A673 (cell line): ENCODE measurements at regions not wholly inside any gene's neighbourhood (a gene's known extent, or its start where the extent isn't known, plus 50 kb on each side); places are given as distances from the start of the nearest gene placed in this dataset.

ENCODE experiments used
- BruUV-seq: library from RNA; stranded (reverse); fragments of 400-500 nt; replicated peaks from 2 replicates; lab custom pipeline; 2021; lab: Mats Ljungman, UMichigan
- CTCF ChIA-PET: fragments of 300-600 bp; sonication (Branson Sonifier 250); formaldehyde crosslinking; loops from one replicate; lab custom pipeline; 2022; ENCODE audit warnings: antibody characterized with exemption; lab: Charles Lee
- POLR2A ChIA-PET: fragments of 300-600 bp; sonication (Branson Sonifier 250); formaldehyde crosslinking; loops from one replicate; lab custom pipeline; 2022; ENCODE audit warnings: antibody characterized with exemption; ENCODE audit not compliant: low non-redundant PET; lab: Charles Lee
- DNase-seq: peaks from one replicate; pipeline ENCODE4 v3.0.0-alpha.2; 2015; ENCODE audit warnings: low spot score
- H3K27ac ChIP-seq: fragments of 200-600 bp; sonication (generic); 2 replicates; pipeline ENCODE4 v1.5.1; 2016; ENCODE audit warnings: mixed run types, low read depth, mild to moderate bottlenecking, mixed read lengths, antibody characterized with exemption, low read length; ENCODE audit not compliant: poor library complexity, severe bottlenecking
- H3K27me3 ChIP-seq: fragments of 200-600 bp; sonication (generic); replicated peaks from 2 replicates; pipeline ENCODE4 v1.6.1; 2017; ENCODE audit warnings: mixed run types, low read depth, mild to moderate bottlenecking, mixed read lengths, antibody characterized with exemption, low read length; ENCODE audit not compliant: insufficient read depth, poor library complexity
- H3K36me3 ChIP-seq: fragments of 200-600 bp; sonication (generic); 2 replicates; pipeline ENCODE4 v1.6.1; 2016; ENCODE audit warnings: mixed run types, mild to moderate bottlenecking, mixed read lengths, antibody characterized with exemption, low read length; ENCODE audit not compliant: insufficient read depth, poor library complexity, severe bottlenecking
- H3K4me1 ChIP-seq: fragments of 200-600 bp; sonication (generic); 2 replicates; pipeline ENCODE4 v1.6.1; 2017; ENCODE audit warnings: mixed run types, mild to moderate bottlenecking, mixed read lengths, antibody characterized with exemption, low read length; ENCODE audit not compliant: insufficient read depth, poor library complexity, severe bottlenecking
- H3K4me3 ChIP-seq: fragments of 200-600 bp; sonication (generic); 2 replicates; pipeline ENCODE4 v1.5.1; 2016; ENCODE audit warnings: low read depth, mixed run types, mild to moderate bottlenecking, mixed read lengths, low read length; ENCODE audit not compliant: poor library complexity, severe bottlenecking
- H3K9me3 ChIP-seq: fragments of 200-600 bp; sonication (generic); 2 replicates; pipeline ENCODE4 v1.6.1; 2016; ENCODE audit warnings: mixed run types, low read depth, mild to moderate bottlenecking, mixed read lengths, antibody characterized with exemption, low read length; ENCODE audit not compliant: poor library complexity, severe bottlenecking
- CTCF ChIP-seq: fragments of 300-800, 200-600 bp; sonication (generic); conservative IDR thresholded peaks from 2 replicates; pipeline ENCODE4 v1.5.1; 2017; ENCODE audit warnings: low read depth, mild to moderate bottlenecking, antibody characterized with exemption, low read length, moderate library complexity, mixed read lengths
- EZH2 ChIP-seq: fragments of 200-600 bp; sonication (generic); IDR thresholded peaks from 2 replicates; pipeline ENCODE4 v1.6.1; 2017; ENCODE audit warnings: borderline replicate concordance, low read depth, mild to moderate bottlenecking, mixed read lengths, antibody characterized with exemption, low read length; ENCODE audit not compliant: poor library complexity, severe bottlenecking
- intact Hi-C: fragments of 100-400 bp; cut with micrococcal nuclease; formaldehyde crosslinking; loops from one replicate; pipeline ENCODE4 v1.10.0; 2022; ENCODE audit not compliant: unreplicated experiment

GRCh38 chr5:32933692-32934091 lies 222.6 kb downstream of the NPR3 start:
- TF ChIP-seq EZH2 (no peak), CTCF (no peak)
- H3K36me3 ChIP-seq = no peaks in the 10 kb centered on the region
- no TSS peak for BruUV-seq
- H3K27ac ChIP-seq = no peak overlapping the region
- ChIA-PET POLR2A (no interaction called here), CTCF (no interaction called here)
- DNase-seq = no peak
- H3K9me3 ChIP-seq = no peaks in the 10 kb centered on the region
- no peaks in the 10 kb centered on the region for H3K4me1 ChIP-seq
- no peaks in the 10 kb centered on the region for H3K27me3 ChIP-seq
- no peak overlapping the region for H3K4me3 ChIP-seq
- intact Hi-C loops = no loop called here

- no TSS peak for BruUV-seq
- DNase-seq = no peak
- H3K36me3 ChIP-seq = no peaks in the 10 kb centered on the region
- H3K9me3 ChIP-seq = no peaks in the 10 kb centered on the region
- no peaks in the 10 kb centered on the region for H3K27me3 ChIP-seq
- TF ChIP-seq EZH2 (no peak), CTCF (no peak)
- ChIA-PET CTCF (no interaction called here), POLR2A (no interaction called here)
- H3K4me1 ChIP-seq = no peaks in the 10 kb centered on the region
- intact Hi-C loops = no loop called here
- H3K27ac ChIP-seq = no peak overlapping the region
- no peak overlapping the region for H3K4me3 ChIP-seq
These were observed 223.4 kb downstream of the NPR3 start for GRCh38 chr5:32934529-32934928.

- H3K27ac ChIP-seq = no peak overlapping the region
- intact Hi-C loops = no loop called here
- TF ChIP-seq EZH2 (no peak), CTCF (no peak)
- POLR2A ChIA-PET = no interaction called here
- no peak overlapping the region for H3K4me3 ChIP-seq
- no peaks in the 10 kb centered on the region for H3K4me1 ChIP-seq
- H3K27me3 ChIP-seq = no peaks in the 10 kb centered on the region
- BruUV-seq = no TSS peak
- no peak for DNase-seq
- H3K9me3 ChIP-seq = no peaks in the 10 kb centered on the region
- no peaks in the 10 kb centered on the region for H3K36me3 ChIP-seq
- CTCF ChIA-PET = no interaction called here
These were observed 224.2 kb downstream of the NPR3 start for GRCh38 chr5:32935283-32935682.
